ENCODE measurements at regions not wholly inside any gene's neighbourhood (a gene's known extent, or its start where the extent isn't known, plus 50 kb on each side); places are given as distances from the start of the nearest gene placed in this dataset.

DNA sequence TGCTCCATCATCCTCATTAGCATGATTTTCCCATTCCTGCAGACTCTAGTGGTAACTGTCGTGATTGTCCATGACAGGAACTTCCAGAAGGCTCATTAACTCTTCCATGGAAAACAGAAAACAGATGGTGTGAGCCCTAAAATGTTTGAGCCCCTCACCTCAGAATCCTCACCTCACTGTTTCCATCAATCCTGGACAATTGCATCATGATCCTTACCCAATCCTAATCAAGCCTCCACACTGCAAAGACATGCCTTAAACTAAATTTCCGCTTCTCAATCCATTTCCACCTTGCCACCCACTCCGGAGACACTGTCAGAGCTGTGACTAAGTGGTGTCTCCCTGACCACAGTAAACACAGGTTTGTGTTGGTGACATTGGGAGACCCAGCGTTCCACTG is 311.0 kb upstream of the JARID2 start:
- H3K9ac ChIP-seq (ENCODE audit: low read length), result no peak overlapping the region
- no peak overlapping the region for H3K4me2 ChIP-seq (ENCODE audit: low read length)
- H4K20me1 ChIP-seq (ENCODE audit: insufficient read depth), result no peaks in the 10 kb centered on the region
- no peaks in the 10 kb centered on the region for H3K79me2 ChIP-seq (ENCODE audit: insufficient read depth, low read length)
- ChIA-PET RAD21 (ENCODE audit: low non-redundant PET in 1 of 2, low total read pairs in 2 of 2, uncharacterized antibody in 2 of 2, unreplicated experiment in 2 of 2) (no interaction called here), CTCF (no interaction called here), POLR2A (no interaction called here)
- no peaks in the 10 kb centered on the region for H3K36me3 ChIP-seq (ENCODE audit: control insufficient read depth in 1 of 2, insufficient read depth in 2 of 2, low read length in 2 of 2)
- intact Hi-C loops (cut with micrococcal nuclease), result no loop called here
- DNase-seq (ENCODE audit: low read depth, low spot score), result no peak
- H3K9me3 ChIP-seq (ENCODE audit: control insufficient read depth in 1 of 2, insufficient read depth in 1 of 2, low read depth in 1 of 2, low read length in 2 of 2), result no peaks in the 10 kb centered on the region
- peaks cover 0 to 7% of the 10 kb centered on the region in 2 experiments; a peak in 2 of 4 replicates for H3K4me1 ChIP-seq (ENCODE audit: control insufficient read depth in 1 of 2, insufficient read depth in 2 of 2, low read length in 2 of 2)
- no peak overlapping the region for H2AFZ ChIP-seq (ENCODE audit: low read depth, low read length, poor library complexity, severe bottlenecking)
- no TSS peak for BruUV-seq (replicated peaks)
- H3K27me3 ChIP-seq (ENCODE audit: insufficient read depth, low read length), result no peaks in the 10 kb centered on the region
- H3K27ac ChIP-seq (ENCODE audit: low read depth, low read length), result no peak overlapping the region
- H3K9me2 ChIP-seq (ENCODE audit: insufficient read depth), result no peaks in the 10 kb centered on the region
- no peak for ATAC-seq
- no peak for TF ChIP-seq SP1 (IDR thresholded peaks at IDR 0.05; ENCODE audit: low read depth)
- H3K4me3 ChIP-seq (replicated peaks in 1 of 2; ENCODE audit: low read depth in 1 of 2, low read length in 2 of 2), result no peak overlapping the region

GRCh38 chr6:14936861-14937260 is 309.0 kb upstream of the JARID2 start:
- no peaks in the 10 kb centered on the region for H3K36me3 ChIP-seq (ENCODE audit: control insufficient read depth in 1 of 2, insufficient read depth in 2 of 2, low read length in 2 of 2)
- no peaks in the 10 kb centered on the region for H3K9me2 ChIP-seq (ENCODE audit: insufficient read depth)
- RAD21 ChIA-PET (ENCODE audit: low non-redundant PET in 1 of 2, low total read pairs in 2 of 2, uncharacterized antibody in 2 of 2, unreplicated experiment in 2 of 2), result no interaction called here
- H3K9me3 ChIP-seq (ENCODE audit: control insufficient read depth in 1 of 2, insufficient read depth in 1 of 2, low read depth in 1 of 2, low read length in 2 of 2), result no peaks in the 10 kb centered on the region
- no peak for ATAC-seq
- no peaks in the 10 kb centered on the region for H3K79me2 ChIP-seq (ENCODE audit: insufficient read depth, low read length)
- no TSS peak for BruUV-seq (replicated peaks)
- H3K27me3 ChIP-seq (ENCODE audit: insufficient read depth, low read length), result no peaks in the 10 kb centered on the region
- no peak overlapping the region for H2AFZ ChIP-seq (ENCODE audit: low read depth, low read length, poor library complexity, severe bottlenecking)
- POLR2A ChIA-PET, result no interaction called here
- intact Hi-C loops (cut with micrococcal nuclease), result no loop called here
- no peaks in the 10 kb centered on the region for H3K4me1 ChIP-seq (ENCODE audit: control insufficient read depth in 1 of 2, insufficient read depth in 2 of 2, low read length in 2 of 2)
- H3K27ac ChIP-seq (ENCODE audit: low read depth, low read length), result no peak overlapping the region
- DNase-seq (ENCODE audit: low read depth, low spot score), result no peak
- no peak overlapping the region for H3K4me2 ChIP-seq (ENCODE audit: low read length)
- no peak overlapping the region for H3K9ac ChIP-seq (ENCODE audit: low read length)
- H4K20me1 ChIP-seq (ENCODE audit: insufficient read depth), result no peaks in the 10 kb centered on the region
- CTCF ChIA-PET, result no interaction called here
- no peak overlapping the region for H3K4me3 ChIP-seq (replicated peaks in 1 of 2; ENCODE audit: low read depth in 1 of 2, low read length in 2 of 2)
- TF ChIP-seq ZNF274 (IDR thresholded peaks at IDR 0.05; ENCODE audit: low read depth, low read length) (no peak), REST (IDR thresholded peaks at IDR 0.05; ENCODE audit: low read depth) (no peak), TCF7L2 (IDR thresholded peaks at IDR 0.05; ENCODE audit: borderline replicate concordance, extremely low read depth, insufficient read depth, insufficient read length) (no peak)
- TF ChIP-seq, protein P1, sequence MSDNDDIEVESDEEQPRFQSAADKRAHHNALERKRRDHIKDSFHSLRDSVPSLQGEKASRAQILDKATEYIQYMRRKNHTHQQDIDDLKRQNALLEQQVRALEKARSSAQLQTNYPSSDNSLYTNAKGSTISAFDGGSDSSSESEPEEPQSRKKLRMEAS (IDR thresholded peaks at IDR 0.05), result no peak

Data from HCT116 (cell line).